ENCODE measurements at regions not wholly inside any gene's neighbourhood (a gene's known extent, or its start where the extent isn't known, plus 50 kb on each side); places are given as distances from the start of the nearest gene placed in this dataset.

DNA sequence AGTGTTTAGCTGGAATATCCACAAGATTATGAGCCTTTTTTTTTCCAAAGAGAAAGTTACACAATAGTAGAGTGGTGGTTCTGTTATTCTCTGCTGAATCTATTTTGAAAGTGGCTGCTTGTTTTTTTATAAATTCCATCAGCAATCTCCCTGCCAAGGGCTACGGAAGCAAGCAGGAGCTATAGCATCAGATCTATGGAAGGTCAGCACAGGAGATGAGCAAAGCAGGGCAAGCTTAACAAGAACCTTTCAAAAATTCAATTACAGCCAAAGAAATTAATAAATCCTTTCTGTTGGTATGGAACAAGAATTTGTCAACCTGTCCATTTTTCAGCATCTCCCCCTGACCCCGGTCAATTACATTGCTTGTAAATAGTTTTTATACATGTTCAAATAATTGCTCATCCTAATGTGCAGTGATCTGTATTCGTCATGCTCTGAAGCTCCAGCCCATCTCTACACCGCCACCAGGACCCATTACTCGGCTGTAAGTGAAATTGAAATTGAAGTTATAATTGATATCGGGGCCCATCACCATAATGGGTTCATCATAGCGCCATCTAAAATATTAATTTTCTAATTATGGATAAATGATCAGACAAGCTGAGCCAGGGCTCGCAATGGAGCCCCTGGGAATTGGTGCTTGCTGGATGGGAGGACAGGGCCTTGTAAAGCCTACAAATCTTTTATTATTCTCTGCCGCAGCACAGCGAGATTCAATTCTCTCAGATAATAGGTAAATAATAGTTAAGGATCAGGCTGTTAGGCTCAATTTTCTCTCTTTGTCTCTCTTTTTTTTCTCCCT is 215.1 kb downstream of the ATG4C start:
- TF ChIP-seq, protein P1, sequence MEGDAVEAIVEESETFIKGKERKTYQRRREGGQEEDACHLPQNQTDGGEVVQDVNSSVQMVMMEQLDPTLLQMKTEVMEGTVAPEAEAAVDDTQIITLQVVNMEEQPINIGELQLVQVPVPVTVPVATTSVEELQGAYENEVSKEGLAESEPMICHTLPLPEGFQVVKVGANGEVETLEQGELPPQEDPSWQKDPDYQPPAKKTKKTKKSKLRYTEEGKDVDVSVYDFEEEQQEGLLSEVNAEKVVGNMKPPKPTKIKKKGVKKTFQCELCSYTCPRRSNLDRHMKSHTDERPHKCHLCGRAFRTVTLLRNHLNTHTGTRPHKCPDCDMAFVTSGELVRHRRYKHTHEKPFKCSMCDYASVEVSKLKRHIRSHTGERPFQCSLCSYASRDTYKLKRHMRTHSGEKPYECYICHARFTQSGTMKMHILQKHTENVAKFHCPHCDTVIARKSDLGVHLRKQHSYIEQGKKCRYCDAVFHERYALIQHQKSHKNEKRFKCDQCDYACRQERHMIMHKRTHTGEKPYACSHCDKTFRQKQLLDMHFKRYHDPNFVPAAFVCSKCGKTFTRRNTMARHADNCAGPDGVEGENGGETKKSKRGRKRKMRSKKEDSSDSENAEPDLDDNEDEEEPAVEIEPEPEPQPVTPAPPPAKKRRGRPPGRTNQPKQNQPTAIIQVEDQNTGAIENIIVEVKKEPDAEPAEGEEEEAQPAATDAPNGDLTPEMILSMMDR (IDR thresholded peaks at IDR 0.05) = no peak
- Histone ChIP-seq H3K27me3 (no peaks in the 10 kb centered on the region), H3K4me3 (no peak overlapping the region), H3K9me3 (no peaks in the 10 kb centered on the region), H3K27ac (no peak overlapping the region), H3K36me3 (no peaks in the 10 kb centered on the region), H3K4me1 (no peaks in the 10 kb centered on the region)
- no peak for DNase-seq (ENCODE audit: low spot score)

GRCh38 chr1:63000508-63000907 is 216.6 kb downstream of the ATG4C start:
- no peaks in the 10 kb centered on the region for H3K36me3 ChIP-seq
- H3K27me3 ChIP-seq = no peaks in the 10 kb centered on the region
- no peak overlapping the region for H3K4me3 ChIP-seq
- no peaks in the 10 kb centered on the region for H3K9me3 ChIP-seq
- no peak for DNase-seq (ENCODE audit: low spot score)
- no peaks in the 10 kb centered on the region for H3K4me1 ChIP-seq
- H3K27ac ChIP-seq = no peak overlapping the region
- TF ChIP-seq, protein P1 (IDR thresholded peaks at IDR 0.05) = no peak

DNA sequence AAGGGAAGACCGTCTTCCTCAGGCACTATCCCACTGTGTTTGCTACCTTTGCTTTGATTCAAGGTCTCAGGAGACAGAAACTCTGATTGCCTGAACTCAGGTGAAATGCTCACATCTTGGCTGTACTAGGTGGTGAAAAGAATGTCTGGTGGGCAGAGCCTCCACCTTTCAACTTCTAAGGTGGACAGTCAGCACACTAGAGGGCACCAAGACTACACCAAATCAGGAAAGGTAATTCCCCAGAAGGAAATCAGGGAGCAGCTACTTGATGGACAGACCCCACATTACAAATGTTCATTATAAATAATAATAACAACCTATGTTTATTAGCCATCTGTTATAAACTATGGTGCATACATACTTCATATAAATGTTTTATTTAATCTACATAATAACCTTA is 220.9 kb downstream of the ATG4C start:
- Histone ChIP-seq H3K9me3 (no peaks in the 10 kb centered on the region), H3K4me1 (no peaks in the 10 kb centered on the region), H3K27me3 (no peaks in the 10 kb centered on the region), H3K4me3 (no peak overlapping the region), H3K36me3 (no peaks in the 10 kb centered on the region), H3K27ac (no peak overlapping the region)
- no peak for DNase-seq (ENCODE audit: low spot score)
- TF ChIP-seq, protein P1 (IDR thresholded peaks at IDR 0.05) = peak in 1 of 2 donors; percentile 22

- Histone ChIP-seq H3K4me3 (no peak overlapping the region), H3K4me1 (no peaks in the 10 kb centered on the region), H3K36me3 (no peaks in the 10 kb centered on the region), H3K27ac (no peak overlapping the region), H3K27me3 (no peaks in the 10 kb centered on the region), H3K9me3 (no peaks in the 10 kb centered on the region)
- TF ChIP-seq, protein P1 (IDR thresholded peaks at IDR 0.05) = no peak
- DNase-seq (ENCODE audit: low spot score) = no peak
These were observed 221.9 kb downstream of the ATG4C start for GRCh38 chr1:63005812-63006211.

GRCh38 chr1:63009421-63009820 is 225.5 kb downstream of the ATG4C start:
- Histone ChIP-seq H3K4me3 (no peak overlapping the region), H3K36me3 (no peaks in the 10 kb centered on the region), H3K27ac (no peak overlapping the region), H3K27me3 (no peaks in the 10 kb centered on the region), H3K9me3 (no peaks in the 10 kb centered on the region), H3K4me1 (no peaks in the 10 kb centered on the region)
- TF ChIP-seq, protein P1 (IDR thresholded peaks at IDR 0.05) = no peak
- DNase-seq (ENCODE audit: low spot score) = no peak

Measured in right atrium auricular region (tissue), 2 donors.